Fibroblast of mammary gland (primary cell): ENCODE measurements at regions not wholly inside any gene's neighbourhood (a gene's known extent, or its start where the extent isn't known, plus 50 kb on each side); places are given as distances from the start of the nearest gene placed in this dataset.

Experiments
- DNase-seq: peaks from one replicate; pipeline ENCODE4 v3.0.0-alpha.2; 2010; ENCODE audit warnings: low read depth
- H3K4me3 ChIP-seq: 2 replicates; pipeline ENCODE4 v1.5.1; 2011; ENCODE audit warnings: low read depth, mild to moderate bottlenecking, low read length, moderate library complexity; ENCODE audit not compliant: control insufficient read depth
- TF ChIP-seq, protein P1 (sequence below): conservative IDR thresholded peaks from 2 replicates; pipeline ENCODE4 v1.5.1; 2011; ENCODE audit warnings: low read depth, low read length, inconsistent platforms; ENCODE audit not compliant: control insufficient read depth, insufficient read depth

DNA sequence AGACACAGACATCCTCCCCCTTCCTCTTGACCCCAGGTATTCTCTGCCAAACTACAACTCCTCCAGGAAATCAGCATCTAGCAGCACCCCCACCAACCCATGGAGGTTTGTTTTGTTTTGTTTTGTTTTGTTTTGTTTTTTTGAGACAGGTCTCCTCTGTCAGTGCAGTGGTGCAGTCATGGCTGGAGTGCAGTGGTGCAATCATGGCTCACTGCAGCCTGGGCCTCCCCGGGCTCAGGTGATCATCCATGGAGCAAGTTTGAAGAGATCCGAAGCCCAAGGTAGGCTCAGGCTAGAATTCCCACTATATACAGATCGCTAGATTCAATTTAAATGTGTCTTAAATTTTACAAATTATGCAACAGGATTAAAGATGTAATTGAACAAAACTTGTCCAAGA, 518.2 kb upstream of the ARID1B start:
- DNase-seq = no peak
- TF ChIP-seq, protein P1, sequence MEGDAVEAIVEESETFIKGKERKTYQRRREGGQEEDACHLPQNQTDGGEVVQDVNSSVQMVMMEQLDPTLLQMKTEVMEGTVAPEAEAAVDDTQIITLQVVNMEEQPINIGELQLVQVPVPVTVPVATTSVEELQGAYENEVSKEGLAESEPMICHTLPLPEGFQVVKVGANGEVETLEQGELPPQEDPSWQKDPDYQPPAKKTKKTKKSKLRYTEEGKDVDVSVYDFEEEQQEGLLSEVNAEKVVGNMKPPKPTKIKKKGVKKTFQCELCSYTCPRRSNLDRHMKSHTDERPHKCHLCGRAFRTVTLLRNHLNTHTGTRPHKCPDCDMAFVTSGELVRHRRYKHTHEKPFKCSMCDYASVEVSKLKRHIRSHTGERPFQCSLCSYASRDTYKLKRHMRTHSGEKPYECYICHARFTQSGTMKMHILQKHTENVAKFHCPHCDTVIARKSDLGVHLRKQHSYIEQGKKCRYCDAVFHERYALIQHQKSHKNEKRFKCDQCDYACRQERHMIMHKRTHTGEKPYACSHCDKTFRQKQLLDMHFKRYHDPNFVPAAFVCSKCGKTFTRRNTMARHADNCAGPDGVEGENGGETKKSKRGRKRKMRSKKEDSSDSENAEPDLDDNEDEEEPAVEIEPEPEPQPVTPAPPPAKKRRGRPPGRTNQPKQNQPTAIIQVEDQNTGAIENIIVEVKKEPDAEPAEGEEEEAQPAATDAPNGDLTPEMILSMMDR = no peak
- no peak overlapping the region for H3K4me3 ChIP-seq

DNA sequence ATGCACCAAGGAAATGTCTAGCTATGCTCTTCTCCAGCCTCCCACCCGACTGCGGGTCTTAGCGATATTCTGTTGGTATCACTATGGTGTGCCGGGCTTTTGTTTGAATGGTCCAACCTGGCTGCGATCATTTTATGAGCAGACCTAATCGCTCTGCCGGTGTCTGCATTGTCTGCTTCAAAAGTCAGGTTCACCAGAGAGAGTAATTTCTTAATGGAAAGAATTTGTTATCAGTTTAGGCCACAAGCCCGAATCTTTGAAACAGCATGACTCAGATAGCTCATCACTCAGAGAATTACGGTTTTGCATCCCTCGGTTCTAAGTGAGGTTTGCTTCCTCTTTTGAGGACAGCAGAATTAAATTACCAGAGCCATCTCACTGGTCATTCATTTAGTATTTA, 521.0 kb upstream of the ARID1B start:
- TF ChIP-seq, protein P1 = no peak
- no peak for DNase-seq

GRCh38 chr6:156254240-156254639, 522.9 kb upstream of the ARID1B start:
- TF ChIP-seq, protein P1 = no peak
- no peak overlapping the region for H3K4me3 ChIP-seq
- DNase-seq = no peak

More for the DNA sequence above, 521.0 kb upstream of the ARID1B start:
- no peak overlapping the region for H3K4me3 ChIP-seq

DNA sequence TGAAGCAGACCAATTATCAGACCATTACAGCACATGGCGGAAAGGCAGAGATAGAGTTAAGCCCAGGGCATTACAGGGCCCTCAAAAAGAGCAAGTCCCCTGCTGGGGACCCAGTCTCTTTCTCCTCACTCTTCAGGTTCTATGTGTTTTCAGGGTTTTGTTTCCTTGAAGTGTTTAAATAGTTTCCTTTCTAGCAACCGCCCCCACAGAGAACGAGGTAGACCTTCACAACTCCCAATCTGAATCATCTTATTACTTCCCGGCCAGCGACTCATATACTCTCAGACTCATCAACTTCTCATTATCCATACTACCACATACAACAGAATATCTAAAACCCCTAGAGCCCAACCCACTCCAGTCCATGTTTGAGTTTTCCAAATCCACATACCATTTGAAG, 526.6 kb upstream of the ARID1B start:
- no peak for DNase-seq
- H3K4me3 ChIP-seq = no peak overlapping the region
- TF ChIP-seq, protein P1 = no peak

GRCh38 chr6:156242206-156242605, 535.0 kb upstream of the ARID1B start:
- H3K4me3 ChIP-seq = no peak overlapping the region
- TF ChIP-seq, protein P1 = no peak
- DNase-seq = no peak

DNA sequence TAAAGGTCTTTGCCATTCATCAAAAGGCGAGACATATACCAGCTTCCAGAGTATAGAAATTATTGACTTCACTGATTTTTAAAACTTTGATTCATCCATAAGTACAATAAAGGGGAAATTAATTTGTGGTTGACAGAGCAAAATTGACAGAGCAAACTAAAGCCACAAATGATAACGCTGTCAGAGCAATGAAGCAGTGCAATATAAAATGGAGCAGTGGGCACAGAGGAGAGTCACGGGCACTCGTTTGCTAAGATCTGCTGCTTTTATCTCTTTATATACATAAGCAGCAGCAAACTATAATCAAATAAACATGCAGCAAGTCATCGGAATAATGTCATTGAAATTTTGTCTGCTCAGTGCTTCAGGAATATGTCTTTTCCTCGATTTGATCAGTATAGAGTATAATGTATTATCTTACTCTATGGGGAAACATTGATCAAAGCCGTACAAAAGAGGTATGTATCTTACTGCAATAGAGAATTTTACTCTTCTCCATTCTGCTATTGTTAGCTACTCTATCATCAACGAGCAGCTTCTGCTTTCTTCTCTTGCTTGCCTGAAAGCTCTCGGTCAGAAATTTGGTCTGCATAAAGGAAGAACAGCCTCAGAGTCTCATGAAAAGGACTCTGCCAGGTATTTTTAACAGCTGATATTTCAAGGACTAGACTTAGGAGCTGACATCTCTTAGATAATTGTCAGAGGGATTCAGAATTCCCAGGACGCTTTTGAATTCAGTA, 546.0 kb upstream of the ARID1B start:
- TF ChIP-seq, protein P1 = no peak
- no peak overlapping the region for H3K4me3 ChIP-seq
- no peak for DNase-seq

DNA sequence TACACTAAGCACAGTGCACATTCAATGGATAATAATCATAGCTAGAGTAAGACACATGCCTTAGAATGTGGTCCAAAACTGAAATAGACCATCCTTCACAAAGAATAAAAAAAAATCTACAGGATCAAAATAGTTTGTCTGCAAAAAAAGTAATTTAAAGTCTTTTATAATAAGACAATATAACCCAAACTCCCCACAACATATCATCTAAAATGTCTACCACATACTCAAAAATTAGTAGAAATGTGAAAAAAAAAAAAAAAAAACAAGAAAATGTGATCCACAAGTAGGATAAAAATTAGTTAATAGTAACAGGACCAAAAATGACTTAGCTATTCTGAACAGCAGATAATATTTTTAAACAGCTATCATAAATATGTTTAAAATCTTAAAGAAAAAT, 557.2 kb upstream of the ARID1B start:
- H3K4me3 ChIP-seq = no peak overlapping the region

More for the DNA sequence above, 557.2 kb upstream of the ARID1B start:
- TF ChIP-seq, protein P1 = no peak
- DNase-seq = no peak
